B cell (primary cell): ENCODE measurements at regions not wholly inside any gene's neighbourhood (a gene's known extent, or its start where the extent isn't known, plus 50 kb on each side); places are given as distances from the start of the nearest gene placed in this dataset.

Experiments
- ATAC-seq: fragments of 200-7000 bp; cut with Tn5 transposase; one replicate; pipeline ENCODE4 v1.10.0; 2021; ENCODE audit warnings: low read depth, mild to moderate bottlenecking, moderate number of reproducible peaks, moderate library complexity
- CTCF ChIA-PET: fragments of 350-600 bp; sonication (Branson Sonifier 250); formaldehyde crosslinking; loops from one replicate; lab custom pipeline; 2021; ENCODE audit warnings: antibody characterized with exemption, inconsistent platforms; lab: Charles Lee
- POLR2A ChIA-PET: fragments of 350-600 bp; sonication (Branson Sonifier 250); formaldehyde crosslinking; loops from one replicate; lab custom pipeline; 2021; ENCODE audit warnings: antibody characterized with exemption; lab: Charles Lee
- DNase-seq: peaks from one replicate; pipeline ENCODE4 v3.0.0; 2013
- H2AFZ ChIP-seq: 2 replicates; pipeline ENCODE4 v1.6.1; 2012; ENCODE audit warnings: mild to moderate bottlenecking, low read depth, low read length; ENCODE audit not compliant: insufficient read depth, poor library complexity, severe bottlenecking
- H3K27ac ChIP-seq, 2 donors: 1 replicate in 1 of 2; 2 replicates in 1 of 2; pipeline ENCODE4 v1.5.1; 2012 to 2013; ENCODE audit warnings: low read length in 2 of 2, mild to moderate bottlenecking in 2 of 2, moderate library complexity in 1 of 2
- H3K27me3 ChIP-seq, 4 experiments: fragments of 200-600 bp in 1 of 4; sonication (generic) in 1 of 4; replicated peaks in 1 of 4; 1 replicate in 2 of 4; 2 replicates in 2 of 4; pipeline versions ENCODE4 v1.6.1 to v1.7.0; 2013 to 2016; ENCODE audit warnings: low read length in 3 of 4, mild to moderate bottlenecking in 2 of 4, mixed read lengths in 1 of 4, moderate library complexity in 1 of 4; ENCODE audit not compliant: insufficient read depth in 4 of 4, control insufficient read depth in 3 of 4; ENCODE audit errors: control extremely low read depth in 1 of 4
- H3K36me3 ChIP-seq, 2 experiments: replicated peaks in 1 of 2; 1 replicate in 1 of 2; 2 replicates in 1 of 2; pipeline versions ENCODE4 v1.6.1 to v1.7.1; 2013; ENCODE audit warnings: low read length in 1 of 2; ENCODE audit not compliant: insufficient read depth in 2 of 2, control insufficient read depth in 1 of 2; ENCODE audit errors: control extremely low read depth in 1 of 2, extremely low read depth in 1 of 2
- H3K4me1 ChIP-seq, 2 donors: fragments of 200-600 bp in 1 of 2; sonication (generic) in 1 of 2; 1 replicate in 1 of 2; 2 replicates in 1 of 2; pipeline versions ENCODE4 v1.5.1 to v1.6.1; 2013 to 2017; ENCODE audit warnings: low read length in 2 of 2; ENCODE audit not compliant: control insufficient read depth in 2 of 2, insufficient read depth in 2 of 2
- H3K4me2 ChIP-seq: replicated peaks from 2 replicates; pipeline ENCODE3; 2012; ENCODE audit warnings: mild to moderate bottlenecking, low read depth, low read length; ENCODE audit not compliant: poor library complexity, severe bottlenecking
- H3K4me3 ChIP-seq, 5 experiments: fragments of 200-600 bp in 1 of 5; sonication (generic) in 1 of 5; 1 replicate in 3 of 5; 2 replicates in 2 of 5; pipeline versions ENCODE4 v1.5.1 to v1.7.0; 2011 to 2016; ENCODE audit warnings: low read length in 4 of 5, mild to moderate bottlenecking in 4 of 5, low read depth in 2 of 5, control low read depth in 1 of 5, moderate library complexity in 1 of 5; ENCODE audit not compliant: insufficient read depth in 1 of 5; ENCODE audit errors: control extremely low read depth in 1 of 5, extremely low read depth in 1 of 5
- H3K79me2 ChIP-seq: fragments of 200-600 bp; sonication (generic); one replicate; pipeline ENCODE4 v1.6.0; 2016; ENCODE audit warnings: low read length; ENCODE audit not compliant: control insufficient read depth, insufficient read depth
- H3K9ac ChIP-seq: fragments of 200-600 bp; sonication (generic); 2 replicates; pipeline ENCODE4 v1.6.1; 2017; ENCODE audit warnings: mild to moderate bottlenecking, low read length, moderate library complexity
- H3K9me3 ChIP-seq, 3 donors: one replicate each; pipeline versions ENCODE4 v1.6.1 to v1.7.1; 2013; ENCODE audit warnings: low read length in 2 of 3; ENCODE audit not compliant: control insufficient read depth in 2 of 3, insufficient read depth in 1 of 3; ENCODE audit errors: control extremely low read depth in 1 of 3
- H4K20me1 ChIP-seq: 2 replicates; pipeline ENCODE4 v1.6.0; 2012; ENCODE audit warnings: mild to moderate bottlenecking, low read length; ENCODE audit not compliant: insufficient read depth, control insufficient read depth, poor library complexity, severe bottlenecking
- H3K27ac Mint-ChIP-seq: one replicate; pipeline ENCODE4 v1.8.0; 2021; ENCODE audit warnings: mixed read lengths
- H3K27me3 Mint-ChIP-seq: one replicate; pipeline ENCODE4 v1.8.0; 2021; ENCODE audit warnings: mixed read lengths
- H3K4me1 Mint-ChIP-seq: one replicate; pipeline ENCODE4 v1.8.0; 2021; ENCODE audit warnings: mixed read lengths
- H3K4me3 Mint-ChIP-seq: one replicate; pipeline ENCODE4 v1.8.0; 2021; ENCODE audit warnings: mixed read lengths
- H3K9me3 Mint-ChIP-seq: one replicate; pipeline ENCODE4 v1.8.0; 2022; ENCODE audit warnings: mixed read lengths; ENCODE audit not compliant: insufficient read depth
- CTCF ChIP-seq: fragments of 200-600 bp; IDR thresholded peaks from one replicate; pipeline ENCODE4 v1.8.0; 2022; ENCODE audit warnings: antibody characterized with exemption, mild to moderate bottlenecking
- EZH2 ChIP-seq: IDR thresholded peaks from 2 replicates; pipeline ENCODE4 v1.6.1; 2012; ENCODE audit warnings: borderline replicate concordance, low read depth, mild to moderate bottlenecking, moderate library complexity, low read length; ENCODE audit not compliant: insufficient read depth, poor library complexity, severe bottlenecking
- intact Hi-C: fragments of 100-400 bp; cut with micrococcal nuclease; formaldehyde crosslinking; loops from one replicate; pipeline ENCODE4 v1.10.0; 2022

GRCh38 chr1:96550061-96550460 lies 171.5 kb upstream of the PTBP2 start:
- no peaks in the 10 kb centered on the region for H3K9me3 ChIP-seq
- H4K20me1 ChIP-seq: no peaks in the 10 kb centered on the region
- no peaks in the 10 kb centered on the region for H3K79me2 ChIP-seq
- no peak overlapping the region for H3K4me2 ChIP-seq
- ATAC-seq (no peak), DNase-seq (no peak)
- no peak overlapping the region for H3K27ac ChIP-seq
- intact Hi-C loops: no loop called here
- H3K27ac Mint-ChIP-seq: no peak overlapping the region
- H3K27me3 Mint-ChIP-seq: no peaks in the 10 kb centered on the region
- H3K4me3 ChIP-seq: no peak overlapping the region
- ChIA-PET CTCF (no interaction called here), POLR2A (no interaction called here)
- no peaks in the 10 kb centered on the region for H3K4me1 ChIP-seq
- no peaks in the 10 kb centered on the region for H3K27me3 ChIP-seq
- no peak overlapping the region for H3K9ac ChIP-seq
- no peak overlapping the region for H2AFZ ChIP-seq
- H3K4me1 Mint-ChIP-seq: no peaks in the 10 kb centered on the region
- no peaks in the 10 kb centered on the region for H3K36me3 ChIP-seq
- H3K9me3 Mint-ChIP-seq: no peaks in the 10 kb centered on the region
- no peak for TF ChIP-seq CTCF
- TF ChIP-seq EZH2: no peak
- no peak overlapping the region for H3K4me3 Mint-ChIP-seq

GRCh38 chr1:96552451-96552850 lies 169.1 kb upstream of the PTBP2 start:
- DNase-seq (no peak), ATAC-seq (no peak)
- H3K4me2 ChIP-seq: no peak overlapping the region
- H3K36me3 ChIP-seq: no peaks in the 10 kb centered on the region
- H2AFZ ChIP-seq: no peak overlapping the region
- H3K4me3 ChIP-seq: no peak overlapping the region
- ChIA-PET POLR2A (no interaction called here), CTCF (no interaction called here)
- H3K27me3 ChIP-seq: no peaks in the 10 kb centered on the region
- intact Hi-C loops: no loop called here
- no peaks in the 10 kb centered on the region for H3K9me3 ChIP-seq
- no peaks in the 10 kb centered on the region for H4K20me1 ChIP-seq
- H3K27ac ChIP-seq: no peak overlapping the region
- H3K79me2 ChIP-seq: no peaks in the 10 kb centered on the region
- no peaks in the 10 kb centered on the region for H3K27me3 Mint-ChIP-seq
- no peak overlapping the region for H3K27ac Mint-ChIP-seq
- no peaks in the 10 kb centered on the region for H3K9me3 Mint-ChIP-seq
- H3K9ac ChIP-seq: no peak overlapping the region
- no peak for TF ChIP-seq CTCF
- no peak for TF ChIP-seq EZH2
- H3K4me1 Mint-ChIP-seq: no peaks in the 10 kb centered on the region
- no peaks in the 10 kb centered on the region for H3K4me1 ChIP-seq
- no peak overlapping the region for H3K4me3 Mint-ChIP-seq
